ENCODE measurements at regions not wholly inside any gene's neighbourhood (a gene's known extent, or its start where the extent isn't known, plus 50 kb on each side); places are given as distances from the start of the nearest gene placed in this dataset.
"Not testable (repeated sequence)": the region's sequence is repeated elsewhere in the genome, so short reads cannot be mapped to it uniquely, and the experiment has no call there.

GRCh38 chr4:162761965-162762364 is 404.7 kb downstream of the NAF1 start:
- Histone ChIP-seq H3K4me1 (ENCODE audit: insufficient read depth) (no peaks in the 10 kb centered on the region), H3K4me3 (no peak overlapping the region), H3K36me3 (no peaks in the 10 kb centered on the region), H3K9me3 (no peaks in the 10 kb centered on the region), H3K27me3 (no peaks in the 10 kb centered on the region), H3K27ac (no peak overlapping the region)
- WGBS, 3 donors = 64 to 67% (median 67%) methylated on average over 4 of the region's 4 CpGs
- DNase-seq = no peak
- TF ChIP-seq EP300 (IDR thresholded peaks at IDR 0.05) (no peak), POLR2A (IDR thresholded peaks at IDR 0.05) (no peak), CTCF (IDR thresholded peaks at IDR 0.05) (no peak)
- intact Hi-C loops (cut with DNase I) = no loop called here

DNA sequence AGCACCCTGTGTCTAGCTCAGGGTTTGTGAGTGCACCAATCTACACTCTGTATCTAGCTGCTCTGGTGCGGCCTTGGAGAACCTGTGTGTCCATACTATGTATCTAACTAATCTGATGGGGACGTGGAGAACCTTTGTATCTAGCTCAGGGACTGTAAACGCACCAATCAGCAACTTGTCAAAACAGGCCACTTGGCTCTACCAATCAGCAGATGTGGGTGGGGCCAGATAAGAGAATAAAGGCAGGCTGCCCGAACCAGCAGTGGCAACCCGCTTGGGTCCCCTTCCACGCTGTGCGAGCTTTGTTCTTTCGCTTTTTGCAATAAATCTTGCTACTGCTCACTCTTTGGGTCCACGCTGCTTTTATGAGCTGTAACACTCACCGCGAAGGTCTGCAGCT is 426.5 kb downstream of the NAF1 start:
- H3K9me3 ChIP-seq; H3K36me3 ChIP-seq; H3K27me3 ChIP-seq; H3K4me3 ChIP-seq; DNase-seq; intact Hi-C loops (cut with DNase I); H3K4me1 ChIP-seq (ENCODE audit: insufficient read depth); H3K27ac ChIP-seq: not testable (repeated sequence)
- WGBS, 3 donors = 84 to 96% (median 89%) methylated on average over 11 of the region's 11 CpGs

DNA sequence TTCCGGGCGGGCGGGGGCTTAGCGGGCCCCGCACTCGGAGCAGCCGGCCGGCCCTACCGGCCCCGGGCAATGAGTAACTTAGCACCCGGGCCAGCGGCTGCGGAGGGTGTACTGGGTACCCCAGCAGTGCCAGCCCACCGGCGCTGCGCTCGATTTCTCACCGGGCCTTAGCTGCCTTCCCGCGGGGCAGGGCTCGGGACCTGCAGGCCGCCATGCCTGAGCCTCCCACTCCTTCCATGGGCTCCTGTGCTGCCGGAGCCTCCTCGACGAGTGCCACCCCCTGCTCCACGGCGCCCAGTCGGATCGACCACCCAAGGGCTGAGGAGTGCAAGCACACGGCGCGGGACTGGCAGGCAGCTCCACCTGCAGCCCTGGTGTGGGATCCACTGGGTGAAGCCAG is 427.1 kb downstream of the NAF1 start:
- H3K27me3 ChIP-seq; H3K4me3 ChIP-seq; H3K27ac ChIP-seq; H3K9me3 ChIP-seq; H3K4me1 ChIP-seq (ENCODE audit: insufficient read depth); intact Hi-C loops (cut with DNase I); DNase-seq; H3K36me3 ChIP-seq: not testable (repeated sequence)
- 95 to 97% (median 96%) methylated on average over 14 to 32 of the region's 32 CpGs for WGBS, 3 donors

- TF ChIP-seq POLR2A (IDR thresholded peaks at IDR 0.05) (no peak), CTCF (IDR thresholded peaks at IDR 0.05) (no peak), EP300 (IDR thresholded peaks at IDR 0.05) (no peak)
Observed at GRCh38 chr4:162732876-162733275, 433.8 kb downstream of the NAF1 start.

GRCh38 chr4:162727766-162728165 is 438.9 kb downstream of the NAF1 start:
- Histone ChIP-seq H3K4me1 (ENCODE audit: insufficient read depth) (no peaks in the 10 kb centered on the region), H3K27ac (no peak overlapping the region), H3K36me3 (no peaks in the 10 kb centered on the region), H3K9me3 (no peaks in the 10 kb centered on the region), H3K27me3 (no peaks in the 10 kb centered on the region), H3K4me3 (no peak overlapping the region)
- intact Hi-C loops (cut with DNase I) = loop anchor here in 1 of 4 donors (2.0 kb wide), 1 partner anchor 55 kb away; no protein-coding TSS in a partner anchor
- no peak for DNase-seq
- TF ChIP-seq CTCF (IDR thresholded peaks at IDR 0.05) (no peak), EP300 (IDR thresholded peaks at IDR 0.05) (no peak), POLR2A (IDR thresholded peaks at IDR 0.05) (no peak)

More at GRCh38 chr4:162732876-162733275, 433.8 kb downstream of the NAF1 start:
- no peaks in the 10 kb centered on the region for H3K9me3 ChIP-seq
- no peak overlapping the region for H3K4me3 ChIP-seq
- WGBS, 3 donors = 49 to 58% (median 55%) methylated on average over 6 of the region's 6 CpGs
- H3K36me3 ChIP-seq = no peaks in the 10 kb centered on the region
- H3K4me1 ChIP-seq (ENCODE audit: insufficient read depth) = no peaks in the 10 kb centered on the region
- DNase-seq = no peak
- H3K27ac ChIP-seq = no peak overlapping the region
- intact Hi-C loops (cut with DNase I) = no loop called here
- H3K27me3 ChIP-seq = no peaks in the 10 kb centered on the region

- H3K4me3 ChIP-seq = no peak overlapping the region
- no peaks in the 10 kb centered on the region for H3K36me3 ChIP-seq
- 85 to 91% (median 87%) methylated on average over 8 of the region's 8 CpGs for WGBS, 3 donors
- H3K9me3 ChIP-seq = no peaks in the 10 kb centered on the region
- TF ChIP-seq POLR2A (IDR thresholded peaks at IDR 0.05) (no peak), CTCF (IDR thresholded peaks at IDR 0.05) (no peak), EP300 (IDR thresholded peaks at IDR 0.05) (no peak)
- no peak overlapping the region for H3K27ac ChIP-seq
- no peaks in the 10 kb centered on the region for H3K4me1 ChIP-seq (ENCODE audit: insufficient read depth)
- no peak for DNase-seq
- no peaks in the 10 kb centered on the region for H3K27me3 ChIP-seq
- intact Hi-C loops (cut with DNase I) = no loop called here
Observed at GRCh38 chr4:162727232-162727631, 439.5 kb downstream of the NAF1 start.
